ENCODE measurements at regions not wholly inside any gene's neighbourhood (a gene's known extent, or its start where the extent isn't known, plus 50 kb on each side); places are given as distances from the start of the nearest gene placed in this dataset.

GRCh38 chr3:190721330-190721729 lies 141.2 kb downstream of the GMNC start:
- FAIRE-seq (no peak), DNase-seq (ENCODE audit: low read depth, low spot score) (no peak)
- H3K79me2 ChIP-seq (ENCODE audit: control insufficient read depth, insufficient read depth, low read length), result no peaks in the 10 kb centered on the region
- H3K4me1 ChIP-seq (ENCODE audit: control insufficient read depth, extremely low read depth, insufficient read depth, low read length), result no peaks in the 10 kb centered on the region
- H3K4me3 ChIP-seq (replicated peaks in 1 of 3; ENCODE audit: insufficient read depth in 1 of 3, low read depth in 1 of 3, low read length in 3 of 3), result no peak overlapping the region
- no TSS peak for BruUV-seq (replicated peaks)
- H3K36me3 ChIP-seq (ENCODE audit: control insufficient read depth in 2 of 2, extremely low read depth in 1 of 2, insufficient read depth in 2 of 2, low read length in 2 of 2), result no peaks in the 10 kb centered on the region
- TF ChIP-seq GATA2 (IDR thresholded peaks at IDR 0.05; ENCODE audit: insufficient read depth, insufficient read length, low read depth, low read length) (no peak), EZH2 (IDR thresholded peaks at IDR 0.05; ENCODE audit: borderline replicate concordance, low read depth, low read length, severe bottlenecking) (no peak), POLR2A (IDR thresholded peaks at IDR 0.05; ENCODE audit: low read depth, low read length) (no peak), POLR2AphosphoS5 (IDR thresholded peaks at IDR 0.05; ENCODE audit: insufficient read depth, low read depth, low read length) (no peak), FOS (IDR thresholded peaks at IDR 0.05; ENCODE audit: borderline replicate concordance, insufficient read depth, low read length) (no peak), CTCF (IDR thresholded peaks at IDR 0.05; ENCODE audit: extremely low read depth in 1 of 2, insufficient read depth in 1 of 2, low read depth in 1 of 2, low read length in 2 of 2) (no peak), JUN (IDR thresholded peaks at IDR 0.05; ENCODE audit: borderline replicate concordance, insufficient read depth, insufficient read length, low read depth) (no peak), MYC (IDR thresholded peaks at IDR 0.05; ENCODE audit: low read depth, low read length) (no peak)
- TF ChIP-seq, protein P1, sequence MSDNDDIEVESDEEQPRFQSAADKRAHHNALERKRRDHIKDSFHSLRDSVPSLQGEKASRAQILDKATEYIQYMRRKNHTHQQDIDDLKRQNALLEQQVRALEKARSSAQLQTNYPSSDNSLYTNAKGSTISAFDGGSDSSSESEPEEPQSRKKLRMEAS (IDR thresholded peaks at IDR 0.05; ENCODE audit: insufficient read depth, insufficient read length), result no peak
- H3K4me2 ChIP-seq (ENCODE audit: insufficient read depth, low read length), result no peak overlapping the region
- no peaks in the 10 kb centered on the region for H3K9me3 ChIP-seq (replicated peaks; ENCODE audit: control insufficient read depth, insufficient read depth, low read length)
- ChIA-PET POLR2A (no interaction called here), CTCF (no interaction called here)
- intact Hi-C loops (cut with micrococcal nuclease), result no loop called here
- no peak overlapping the region for H3K9ac ChIP-seq (replicated peaks; ENCODE audit: extremely low read depth, insufficient read depth, low read length)
- H3K9me1 ChIP-seq (replicated peaks; ENCODE audit: control insufficient read depth, extremely low read depth, insufficient read depth, low read length), result no peaks in the 10 kb centered on the region
- H3K27me3 ChIP-seq (ENCODE audit: control insufficient read depth in 2 of 2, insufficient read depth in 2 of 2, low read length in 2 of 2), result no peaks in the 10 kb centered on the region
- dilution Hi-C loops (cut with MboI; ENCODE audit: extremely low pct_ligation_motif_present, low sequenced_read_pairs), result no loop called here
- no peak overlapping the region for H3K27ac ChIP-seq (ENCODE audit: insufficient read depth, low read depth, low read length)
- H2AFZ ChIP-seq (ENCODE audit: low read depth, low read length), result no peak overlapping the region
- no peaks in the 10 kb centered on the region for H4K20me1 ChIP-seq (replicated peaks; ENCODE audit: control insufficient read depth, extremely low read depth, insufficient read depth, low read length)
